ENCODE measurements at regions not wholly inside any gene's neighbourhood (a gene's known extent, or its start where the extent isn't known, plus 50 kb on each side); places are given as distances from the start of the nearest gene placed in this dataset.

GRCh38 chr5:118371973-118372831 is 616.1 kb downstream of the DTWD2 start:
- TF ChIP-seq ZNF384 (IDR thresholded peaks at IDR 0.05) (no peak), LEF1 (IDR thresholded peaks at IDR 0.05; ENCODE audit: borderline replicate concordance) (no peak), FOXA1 (IDR thresholded peaks at IDR 0.05) (no peak), L3MBTL2 (conservative IDR thresholded peaks at IDR 0.05) (no peak), FOXM1 (IDR thresholded peaks at IDR 0.05; ENCODE audit: borderline replicate concordance) (no peak), PKNOX1 (IDR thresholded peaks at IDR 0.05) (no peak), FOXK2 (IDR thresholded peaks at IDR 0.05) (no peak), SUZ12 (IDR thresholded peaks at IDR 0.05) (no peak), CTBP1 (IDR thresholded peaks at IDR 0.05; ENCODE audit: borderline replicate concordance) (no peak), SP1 (IDR thresholded peaks at IDR 0.05) (no peak), TARDBP (IDR thresholded peaks at IDR 0.05) (no peak), HDGF (IDR thresholded peaks at IDR 0.05; ENCODE audit: borderline replicate concordance) (no peak)
- CTCF ChIA-PET = no interaction called here
- DNase-seq (ENCODE audit: extremely low spot score) = no peak
- POLR2A ChIA-PET = no interaction called here

GRCh38 chr5:118366429-118366828 is 621.9 kb downstream of the DTWD2 start:
- POLR2A ChIA-PET = no interaction called here
- CTCF ChIA-PET = no interaction called here
- no peak for TF ChIP-seq HDGF (IDR thresholded peaks at IDR 0.05; ENCODE audit: borderline replicate concordance)
- no peak for TF ChIP-seq ELF4 (IDR thresholded peaks at IDR 0.05)
- TF ChIP-seq FOXM1 (IDR thresholded peaks at IDR 0.05; ENCODE audit: borderline replicate concordance) = no peak
- no peak for TF ChIP-seq NFRKB (IDR thresholded peaks at IDR 0.05)
- TF ChIP-seq FOXK2 (IDR thresholded peaks at IDR 0.05) = no peak
- no peak for TF ChIP-seq SUZ12 (IDR thresholded peaks at IDR 0.05)
- TF ChIP-seq ZNF384 (IDR thresholded peaks at IDR 0.05) = no peak
- TF ChIP-seq LEF1 (IDR thresholded peaks at IDR 0.05; ENCODE audit: borderline replicate concordance) = no peak
- TF ChIP-seq ARNT (IDR thresholded peaks at IDR 0.05) = no peak
- no peak for TF ChIP-seq SP1 (IDR thresholded peaks at IDR 0.05)
- TF ChIP-seq FOXA1 (IDR thresholded peaks at IDR 0.05) = no peak
- no peak for TF ChIP-seq BHLHE40 (IDR thresholded peaks at IDR 0.05; ENCODE audit: borderline replicate concordance)
- no peak for TF ChIP-seq L3MBTL2 (conservative IDR thresholded peaks at IDR 0.05)
- DNase-seq (ENCODE audit: extremely low spot score) = no peak

DNA sequence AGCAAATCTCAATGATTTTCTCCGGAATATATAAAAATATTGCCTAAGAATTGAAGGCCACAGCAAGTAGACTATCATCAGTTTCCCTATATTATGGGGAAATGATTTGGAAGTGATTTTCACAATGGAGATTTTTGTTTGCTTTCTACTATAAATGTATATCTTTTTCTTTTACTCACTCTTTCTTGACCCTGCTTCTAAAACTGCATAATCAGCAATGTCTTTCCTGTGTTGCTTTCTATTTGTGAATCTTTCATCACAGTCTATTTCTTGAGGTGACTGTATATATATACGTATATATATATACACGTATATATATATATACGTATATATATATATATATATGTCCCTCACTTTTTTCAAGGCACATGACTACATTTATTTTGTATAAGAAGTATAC is 622.6 kb downstream of the DTWD2 start:
- TF ChIP-seq FOXK2 (IDR thresholded peaks at IDR 0.05) (no peak), SUZ12 (IDR thresholded peaks at IDR 0.05) (no peak), NFRKB (IDR thresholded peaks at IDR 0.05) (no peak), BHLHE40 (IDR thresholded peaks at IDR 0.05; ENCODE audit: borderline replicate concordance) (no peak), L3MBTL2 (conservative IDR thresholded peaks at IDR 0.05) (no peak), ZNF384 (IDR thresholded peaks at IDR 0.05) (no peak), SP1 (IDR thresholded peaks at IDR 0.05) (no peak), LEF1 (IDR thresholded peaks at IDR 0.05; ENCODE audit: borderline replicate concordance) (no peak), ARNT (IDR thresholded peaks at IDR 0.05) (no peak), FOXA1 (IDR thresholded peaks at IDR 0.05) (no peak), TARDBP (IDR thresholded peaks at IDR 0.05) (no peak), FOXM1 (IDR thresholded peaks at IDR 0.05; ENCODE audit: borderline replicate concordance) (no peak), CTBP1 (IDR thresholded peaks at IDR 0.05; ENCODE audit: borderline replicate concordance) (no peak), HDGF (IDR thresholded peaks at IDR 0.05; ENCODE audit: borderline replicate concordance) (no peak), PKNOX1 (IDR thresholded peaks at IDR 0.05) (no peak), ELF4 (IDR thresholded peaks at IDR 0.05) (no peak)
- DNase-seq (ENCODE audit: extremely low spot score) = no peak
- POLR2A ChIA-PET = no interaction called here
- CTCF ChIA-PET = no interaction called here

GRCh38 chr5:118354797-118355196 is 633.5 kb downstream of the DTWD2 start:
- ChIA-PET POLR2A (no interaction called here), CTCF (no interaction called here)
- DNase-seq (ENCODE audit: extremely low spot score) = no peak
- TF ChIP-seq TARDBP (IDR thresholded peaks at IDR 0.05) (no peak), CTBP1 (IDR thresholded peaks at IDR 0.05; ENCODE audit: borderline replicate concordance) (no peak)

DNA sequence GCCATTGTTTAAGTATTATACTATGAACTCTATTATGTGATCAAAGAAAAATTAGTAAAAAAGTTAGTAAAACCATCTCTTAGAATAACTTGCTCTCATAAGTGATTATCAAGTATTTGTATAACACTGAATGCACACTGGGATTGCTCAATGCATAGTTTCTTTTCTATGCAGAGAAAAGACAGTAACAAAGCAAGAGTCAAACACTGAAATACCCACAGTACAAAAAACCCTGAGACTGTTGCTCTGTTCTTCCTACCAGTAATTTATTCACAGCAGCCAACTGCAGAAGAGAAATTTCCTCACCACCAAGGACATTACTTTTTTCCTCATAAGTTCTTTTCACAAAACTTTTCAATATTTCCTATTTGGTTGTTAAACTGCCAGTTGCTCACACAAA is 634.4 kb downstream of the DTWD2 start:
- POLR2A ChIA-PET = no interaction called here
- no peak for TF ChIP-seq SP1 (IDR thresholded peaks at IDR 0.05)
- CTCF ChIA-PET = no interaction called here
- no peak for DNase-seq (ENCODE audit: extremely low spot score)

- TF ChIP-seq ZNF384 (IDR thresholded peaks at IDR 0.05) = no peak
- TF ChIP-seq CTBP1 (IDR thresholded peaks at IDR 0.05; ENCODE audit: borderline replicate concordance) = no peak
- DNase-seq (ENCODE audit: extremely low spot score) = no peak
- CTCF ChIA-PET = no interaction called here
- POLR2A ChIA-PET = no interaction called here
Observed at GRCh38 chr5:118336468-118336867, 651.9 kb downstream of the DTWD2 start.

DNA sequence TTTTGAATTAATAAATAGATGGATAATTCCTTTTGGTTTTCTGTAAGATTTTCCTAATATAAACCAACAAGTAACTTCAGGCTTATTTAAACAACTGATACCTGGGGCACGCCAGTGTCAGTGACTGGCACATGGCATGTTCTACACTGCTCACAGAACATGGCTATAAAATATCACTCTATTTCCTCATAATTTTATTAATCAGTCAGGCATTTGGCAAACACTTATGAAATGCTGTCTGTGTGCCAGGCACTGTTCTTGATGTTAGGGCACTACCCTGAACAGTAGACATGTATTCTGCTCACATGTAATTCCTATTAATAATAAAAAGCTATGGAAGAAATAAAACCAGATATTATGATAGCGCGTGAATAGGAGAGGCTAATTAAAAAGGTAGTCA is 661.0 kb downstream of the DTWD2 start:
- DNase-seq (ENCODE audit: extremely low spot score) = no peak
- POLR2A ChIA-PET = no interaction called here
- TF ChIP-seq SUZ12 (IDR thresholded peaks at IDR 0.05) (no peak), BHLHE40 (IDR thresholded peaks at IDR 0.05; ENCODE audit: borderline replicate concordance) (no peak), SP1 (IDR thresholded peaks at IDR 0.05) (no peak), FOXM1 (IDR thresholded peaks at IDR 0.05; ENCODE audit: borderline replicate concordance) (no peak), L3MBTL2 (conservative IDR thresholded peaks at IDR 0.05) (no peak), FOXK2 (IDR thresholded peaks at IDR 0.05) (no peak), CTBP1 (IDR thresholded peaks at IDR 0.05; ENCODE audit: borderline replicate concordance) (no peak), NFRKB (IDR thresholded peaks at IDR 0.05) (no peak), LEF1 (IDR thresholded peaks at IDR 0.05; ENCODE audit: borderline replicate concordance) (no peak), ZNF384 (IDR thresholded peaks at IDR 0.05) (no peak), ELF4 (IDR thresholded peaks at IDR 0.05) (no peak), FOXA1 (IDR thresholded peaks at IDR 0.05) (no peak), TARDBP (IDR thresholded peaks at IDR 0.05) (no peak), ARNT (IDR thresholded peaks at IDR 0.05) (no peak), PKNOX1 (IDR thresholded peaks at IDR 0.05) (no peak)
- CTCF ChIA-PET = no interaction called here

Measured in HEK293T (cell line).